Activated CD4-positive, alpha-beta T cell treated with anti-CD3 and anti-CD28 coated beads, Interleukin-2, Interleukin-6, amounts not matched to agents 100 ng/mL and 50 ng/mL, durations not matched to agents 16 hours and 8 hours (primary cell): ENCODE measurements at regions not wholly inside any gene's neighbourhood (a gene's known extent, or its start where the extent isn't known, plus 50 kb on each side); places are given as distances from the start of the nearest gene placed in this dataset.

Experiments used
- DNase-seq: peaks from one replicate; pipeline ENCODE4 v3.0.0-alpha.2; 2020

- no peak for DNase-seq
Observed at GRCh38 chrX:20369468-20369867, 102.8 kb upstream of the RPS6KA3 start.

GRCh38 chrX:20364238-20364637 lies 97.5 kb upstream of the RPS6KA3 start:
- no peak for DNase-seq

GRCh38 chrX:20363275-20363674 lies 96.6 kb upstream of the RPS6KA3 start:
- DNase-seq = no peak

- no peak for DNase-seq
Observed at GRCh38 chrX:20362268-20363267, 95.9 kb upstream of the RPS6KA3 start.

GRCh38 chrX:20361890-20362262 lies 95.2 kb upstream of the RPS6KA3 start:
- DNase-seq = no peak

- DNase-seq = no peak
Observed at GRCh38 chrX:20361081-20361889, 94.6 kb upstream of the RPS6KA3 start.

- DNase-seq = no peak
Observed at GRCh38 chrX:20355187-20355586, 88.5 kb upstream of the RPS6KA3 start.

GRCh38 chrX:20354505-20354904 lies 87.8 kb upstream of the RPS6KA3 start:
- peak; percentile 28 for DNase-seq

GRCh38 chrX:20352935-20353336 lies 86.2 kb upstream of the RPS6KA3 start:
- peak; percentile 65 for DNase-seq

- peak; percentile 51 for DNase-seq
Observed at GRCh38 chrX:20352504-20352903, 85.8 kb upstream of the RPS6KA3 start.

- no peak for DNase-seq
Observed at GRCh38 chrX:20350596-20350995, 83.9 kb upstream of the RPS6KA3 start.

- no peak for DNase-seq
Observed at GRCh38 chrX:20348139-20348538, 81.4 kb upstream of the RPS6KA3 start.

GRCh38 chrX:20347481-20347880 lies 80.8 kb upstream of the RPS6KA3 start:
- DNase-seq = no peak

- DNase-seq = no peak
Observed at GRCh38 chrX:20333672-20334071, 67.0 kb upstream of the RPS6KA3 start.

- no peak for DNase-seq
Observed at GRCh38 chrX:20330545-20330944, 63.8 kb upstream of the RPS6KA3 start.

GRCh38 chrX:20329435-20329834 lies 62.7 kb upstream of the RPS6KA3 start:
- no peak for DNase-seq

- DNase-seq = no peak
Observed at GRCh38 chrX:20325786-20326388, 59.2 kb upstream of the RPS6KA3 start.

- no peak for DNase-seq
Observed at GRCh38 chrX:20322887-20323286, 56.2 kb upstream of the RPS6KA3 start.

GRCh38 chrX:20320461-20321159 lies 53.9 kb upstream of the RPS6KA3 start:
- peak; percentile 6 for DNase-seq

GRCh38 chrX:20319054-20319453 lies 52.3 kb upstream of the RPS6KA3 start:
- DNase-seq = no peak

GRCh38 chrX:20317873-20318272 lies 51.2 kb upstream of the RPS6KA3 start:
- no peak for DNase-seq
